ENCODE measurements at regions not wholly inside any gene's neighbourhood (a gene's known extent, or its start where the extent isn't known, plus 50 kb on each side); places are given as distances from the start of the nearest gene placed in this dataset.

DNA sequence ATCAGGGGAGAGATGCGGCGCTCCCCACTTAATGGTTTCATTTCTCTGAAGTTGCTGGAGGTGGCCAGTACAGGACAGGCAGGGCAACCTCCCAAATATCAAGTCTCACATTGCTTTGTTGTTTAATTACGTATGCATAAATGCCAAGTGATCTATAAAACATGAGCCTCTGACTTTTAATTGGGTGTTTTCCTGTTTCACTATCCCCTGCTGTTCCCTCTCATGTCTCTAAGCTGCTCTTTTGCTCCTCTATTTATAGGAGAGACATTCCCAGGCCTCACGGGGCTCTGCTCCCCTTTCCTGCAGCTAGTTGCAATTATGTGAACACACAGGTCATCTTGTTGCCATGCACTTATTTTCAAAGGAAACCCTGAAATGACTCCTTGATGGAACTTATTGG lies 1173.5 kb upstream of the GOT2 start:
- no peak for DNase-seq
- Histone ChIP-seq H3K27me3 (no peaks in the 10 kb centered on the region), H3K27ac (no peak overlapping the region), H3K36me3 (no peaks in the 10 kb centered on the region), H3K4me1 (no peaks in the 10 kb centered on the region), H3K9me3 (no peaks in the 10 kb centered on the region), H3K4me3 (replicated peaks in 1 of 3) (no peak overlapping the region)
- intact Hi-C loops (cut with DNase I) = no loop called here
- TF ChIP-seq POLR2A (IDR thresholded peaks at IDR 0.05) = no peak
- TF ChIP-seq, protein P1, sequence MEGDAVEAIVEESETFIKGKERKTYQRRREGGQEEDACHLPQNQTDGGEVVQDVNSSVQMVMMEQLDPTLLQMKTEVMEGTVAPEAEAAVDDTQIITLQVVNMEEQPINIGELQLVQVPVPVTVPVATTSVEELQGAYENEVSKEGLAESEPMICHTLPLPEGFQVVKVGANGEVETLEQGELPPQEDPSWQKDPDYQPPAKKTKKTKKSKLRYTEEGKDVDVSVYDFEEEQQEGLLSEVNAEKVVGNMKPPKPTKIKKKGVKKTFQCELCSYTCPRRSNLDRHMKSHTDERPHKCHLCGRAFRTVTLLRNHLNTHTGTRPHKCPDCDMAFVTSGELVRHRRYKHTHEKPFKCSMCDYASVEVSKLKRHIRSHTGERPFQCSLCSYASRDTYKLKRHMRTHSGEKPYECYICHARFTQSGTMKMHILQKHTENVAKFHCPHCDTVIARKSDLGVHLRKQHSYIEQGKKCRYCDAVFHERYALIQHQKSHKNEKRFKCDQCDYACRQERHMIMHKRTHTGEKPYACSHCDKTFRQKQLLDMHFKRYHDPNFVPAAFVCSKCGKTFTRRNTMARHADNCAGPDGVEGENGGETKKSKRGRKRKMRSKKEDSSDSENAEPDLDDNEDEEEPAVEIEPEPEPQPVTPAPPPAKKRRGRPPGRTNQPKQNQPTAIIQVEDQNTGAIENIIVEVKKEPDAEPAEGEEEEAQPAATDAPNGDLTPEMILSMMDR (IDR thresholded peaks at IDR 0.05) = no peak
- WGBS, 2 donors = 68 to 77% methylated on average over 4 of the region's 4 CpGs

DNA sequence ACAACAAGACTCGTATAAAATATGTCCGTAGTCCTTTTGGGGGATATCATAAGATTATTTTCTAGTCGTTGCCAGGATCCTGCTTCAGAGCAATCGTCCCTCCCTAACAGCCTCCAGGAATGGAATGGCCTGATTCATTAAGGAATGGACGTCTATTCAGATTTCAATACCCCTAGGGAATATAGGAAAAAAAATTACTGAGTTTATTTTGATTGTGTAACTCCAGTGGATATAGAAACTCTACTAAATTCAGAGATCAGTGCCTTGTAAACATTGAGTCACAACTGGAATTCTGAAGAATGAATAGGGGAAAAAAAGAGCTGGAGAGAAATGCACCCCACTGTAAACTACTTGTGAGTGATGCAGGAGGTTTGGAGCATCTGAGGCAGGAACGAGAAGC lies 1171.5 kb upstream of the GOT2 start:
- H3K4me1 ChIP-seq = no peaks in the 10 kb centered on the region
- no peaks in the 10 kb centered on the region for H3K9me3 ChIP-seq
- no peaks in the 10 kb centered on the region for H3K36me3 ChIP-seq
- no peak for TF ChIP-seq POLR2A (IDR thresholded peaks at IDR 0.05)
- no peak overlapping the region for H3K27ac ChIP-seq
- no peaks in the 10 kb centered on the region for H3K27me3 ChIP-seq
- intact Hi-C loops (cut with DNase I) = no loop called here
- 61 to 71% methylated on average over 6 of the region's 6 CpGs for WGBS, 2 donors
- no peak for DNase-seq
- no peak overlapping the region for H3K4me3 ChIP-seq (replicated peaks in 1 of 3)

DNA sequence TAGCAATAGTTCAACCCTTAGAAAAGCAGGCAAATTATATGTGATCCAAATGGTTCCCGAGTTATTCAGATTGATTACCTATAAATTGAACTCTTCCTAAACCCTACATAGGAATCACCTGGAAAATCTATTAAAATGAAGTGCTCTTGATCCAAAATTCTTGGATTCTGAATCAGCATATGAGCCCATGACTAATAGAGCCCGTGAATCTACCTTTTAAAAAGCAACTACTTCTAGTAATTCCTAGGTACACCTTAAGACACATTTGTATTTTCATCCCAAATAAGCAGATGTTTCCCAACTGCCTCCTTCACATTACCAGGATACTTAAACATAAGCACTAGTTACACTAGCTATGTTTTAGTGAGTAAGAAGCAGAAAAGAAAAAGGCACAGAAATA lies 1171.0 kb upstream of the GOT2 start:
- intact Hi-C loops (cut with DNase I) = no loop called here
- Histone ChIP-seq H3K27me3 (no peaks in the 10 kb centered on the region), H3K4me1 (no peaks in the 10 kb centered on the region), H3K9me3 (no peaks in the 10 kb centered on the region), H3K4me3 (replicated peaks in 1 of 3) (no peak overlapping the region), H3K36me3 (no peaks in the 10 kb centered on the region), H3K27ac (no peak overlapping the region)
- DNase-seq = no peak
- WGBS, 2 donors = 72 to 80% methylated on average over 2 of the region's 2 CpGs
- no peak for TF ChIP-seq POLR2A (IDR thresholded peaks at IDR 0.05)
- TF ChIP-seq, protein P1 (IDR thresholded peaks at IDR 0.05) = no peak

DNA sequence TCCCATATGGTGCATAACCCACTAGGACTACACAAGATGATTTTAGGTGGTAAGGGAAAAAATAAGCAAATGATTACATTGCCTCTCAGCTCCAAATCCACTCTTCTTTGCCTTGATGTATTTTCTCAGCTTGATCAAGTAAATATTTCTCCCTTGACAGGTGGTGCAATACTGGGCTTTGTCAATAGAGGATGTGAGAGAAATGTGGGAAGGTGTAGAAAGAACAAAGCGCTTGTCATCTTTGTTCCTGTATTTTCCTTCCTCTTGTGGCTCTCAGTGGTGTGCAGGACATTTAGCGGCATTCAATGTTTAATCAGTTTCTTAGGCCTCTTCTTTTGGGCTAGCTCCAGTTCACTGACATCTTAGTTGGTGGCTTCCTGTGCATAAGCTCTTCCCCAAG lies 1165.8 kb upstream of the GOT2 start:
- TF ChIP-seq, protein P1 (IDR thresholded peaks at IDR 0.05) = no peak
- TF ChIP-seq POLR2A (IDR thresholded peaks at IDR 0.05) = no peak
- intact Hi-C loops (cut with DNase I) = no loop called here
- no peak overlapping the region for H3K4me3 ChIP-seq (replicated peaks in 1 of 3)
- H3K9me3 ChIP-seq = no peaks in the 10 kb centered on the region
- no peaks in the 10 kb centered on the region for H3K36me3 ChIP-seq
- DNase-seq = no peak
- H3K4me1 ChIP-seq = no peaks in the 10 kb centered on the region
- H3K27me3 ChIP-seq = no peaks in the 10 kb centered on the region
- H3K27ac ChIP-seq = no peak overlapping the region
- 64 to 65% methylated on average over 2 of the region's 2 CpGs for WGBS, 2 donors

DNA sequence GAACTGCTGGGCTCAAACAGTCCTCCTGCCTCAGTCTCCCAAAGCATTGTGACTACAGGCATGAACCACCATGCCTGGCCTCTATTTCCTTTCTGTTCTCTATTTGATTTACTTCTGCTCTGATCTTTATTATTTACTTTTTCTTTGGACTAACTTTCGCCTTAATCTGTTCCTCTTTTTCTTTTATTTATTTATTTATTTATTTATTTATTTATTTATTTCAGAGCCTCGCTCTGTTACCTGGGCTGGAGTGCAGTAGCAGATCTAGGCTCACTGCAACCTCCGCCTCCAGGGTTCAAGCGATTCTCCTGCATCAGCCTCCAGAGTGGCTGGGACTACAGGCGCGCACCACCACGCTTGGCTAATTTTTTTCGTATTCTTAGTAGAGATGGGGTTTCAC lies 1158.3 kb upstream of the GOT2 start:
- WGBS, 2 donors = 97 to 98% methylated on average over 8 of the region's 8 CpGs
- Histone ChIP-seq H3K36me3 (no peaks in the 10 kb centered on the region), H3K4me1 (no peaks in the 10 kb centered on the region), H3K4me3 (replicated peaks in 1 of 3) (no peak overlapping the region), H3K27ac (no peak overlapping the region), H3K9me3 (no peaks in the 10 kb centered on the region), H3K27me3 (no peaks in the 10 kb centered on the region)
- no peak for DNase-seq
- intact Hi-C loops (cut with DNase I) = no loop called here
- TF ChIP-seq, protein P1 (IDR thresholded peaks at IDR 0.05) = no peak

DNA sequence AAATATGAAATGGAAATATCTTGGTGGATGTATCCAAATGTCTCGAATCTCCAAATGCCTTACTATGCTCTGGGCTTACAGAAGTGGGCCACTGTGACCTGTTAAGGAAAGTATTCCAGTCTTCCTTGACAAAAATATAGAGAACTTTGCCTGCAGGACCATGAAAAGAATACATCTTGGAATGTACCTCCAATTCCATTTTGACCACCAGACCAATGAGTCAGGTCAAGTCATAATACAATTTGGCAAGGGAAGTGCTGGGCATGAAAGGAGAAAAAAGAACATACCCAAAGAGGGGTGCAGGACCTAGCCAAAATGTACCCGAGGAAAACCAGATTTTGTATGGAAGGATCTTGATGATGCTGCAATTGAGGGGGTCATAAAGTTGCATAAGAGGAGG lies 1153.7 kb upstream of the GOT2 start:
- no peak for TF ChIP-seq POLR2A (IDR thresholded peaks at IDR 0.05)
- TF ChIP-seq, protein P1 (IDR thresholded peaks at IDR 0.05) = no peak
- no peak for DNase-seq
- Histone ChIP-seq H3K27ac (no peak overlapping the region), H3K36me3 (no peaks in the 10 kb centered on the region), H3K9me3 (no peaks in the 10 kb centered on the region), H3K27me3 (no peaks in the 10 kb centered on the region), H3K4me3 (replicated peaks in 1 of 3) (no peak overlapping the region), H3K4me1 (no peaks in the 10 kb centered on the region)
- intact Hi-C loops (cut with DNase I) = no loop called here
- WGBS, 2 donors = 84 to 88% methylated on average over 2 of the region's 2 CpGs
